WTC11 (cell line): ENCODE measurements at regions not wholly inside any gene's neighbourhood (a gene's known extent, or its start where the extent isn't known, plus 50 kb on each side); places are given as distances from the start of the nearest gene placed in this dataset.

Experiments used
- ATAC-seq: fragments of 200-7000 bp; cut with Tn5 transposase; 2 replicates; pipeline ENCODE4 v1.10.0; 2021; ENCODE audit warnings: mild to moderate bottlenecking, moderate library complexity
- CTCF ChIA-PET: fragments of 300-600 bp; sonication (Branson Sonifier 250); formaldehyde crosslinking; loops from one replicate; lab custom pipeline; 2021; ENCODE audit warnings: antibody characterized with exemption; lab: Charles Lee
- POLR2A ChIA-PET: fragments of 350-600 bp; sonication (Branson Sonifier 250); formaldehyde crosslinking; loops from one replicate; lab custom pipeline; 2021; ENCODE audit warnings: antibody characterized with exemption; lab: Charles Lee
- DNase-seq: peaks from one replicate; pipeline ENCODE4 v3.0.0; 2021; ENCODE audit warnings: low spot score
- H3K27ac Mint-ChIP-seq: 2 replicates; pipeline ENCODE4 v1.8.0; 2021; ENCODE audit warnings: mixed read lengths
- H3K27me3 Mint-ChIP-seq: 2 replicates; pipeline ENCODE4 v1.8.0; 2021; ENCODE audit warnings: low read depth, mild to moderate bottlenecking, moderate library complexity, mixed read lengths
- H3K36me3 Mint-ChIP-seq: 2 replicates; pipeline ENCODE4 v1.8.0; 2021; ENCODE audit warnings: mixed read lengths
- H3K4me1 Mint-ChIP-seq: 2 replicates; pipeline ENCODE4 v1.8.0; 2022; ENCODE audit warnings: mixed read lengths
- H3K4me3 Mint-ChIP-seq: 2 replicates; pipeline ENCODE4 v1.8.0; 2021; ENCODE audit warnings: mild to moderate bottlenecking, moderate library complexity, mixed read lengths
- H3K9me3 Mint-ChIP-seq: 2 replicates; pipeline ENCODE4 v1.8.0; 2021; ENCODE audit warnings: mixed read lengths
- CREM ChIP-seq: sonication (generic); formaldehyde crosslinking; IDR thresholded peaks from 2 replicates; pipeline ENCODE4 v1.8.1; 2022; ENCODE audit warnings: mild to moderate bottlenecking, missing genetic modification reagents, moderate library complexity
- ESRRA ChIP-seq: sonication (generic); formaldehyde crosslinking; IDR thresholded peaks from 2 replicates; pipeline ENCODE4 v1.8.1; 2022; ENCODE audit warnings: mild to moderate bottlenecking, missing genetic modification reagents, borderline replicate concordance
- FOXP1 ChIP-seq: sonication (generic); formaldehyde crosslinking; IDR thresholded peaks from 2 replicates; pipeline ENCODE4 v1.8.0; 2022; ENCODE audit warnings: missing genetic modification reagents, mild to moderate bottlenecking, moderate library complexity, borderline replicate concordance
- IRF2 ChIP-seq: sonication (generic); formaldehyde crosslinking; IDR thresholded peaks from 2 replicates; pipeline ENCODE4 v1.8.0; 2022; ENCODE audit warnings: low read depth, missing genetic modification reagents, borderline replicate concordance
- JUN ChIP-seq: sonication (generic); formaldehyde crosslinking; IDR thresholded peaks from 2 replicates; pipeline ENCODE4 v1.8.0; 2023; ENCODE audit warnings: mild to moderate bottlenecking, missing genetic modification reagents
- NFATC4 ChIP-seq: fragments of 250-450 bp; sonication (Bioruptor Pico); IDR thresholded peaks from 2 replicates; pipeline ENCODE4 v1.9.0; 2021; ENCODE audit warnings: mild to moderate bottlenecking
- NFE2L1 ChIP-seq: sonication (generic); formaldehyde crosslinking; IDR thresholded peaks from 2 replicates; pipeline ENCODE4 v1.8.1; 2023; ENCODE audit warnings: missing genetic modification reagents
- NFYB ChIP-seq: sonication (generic); formaldehyde crosslinking; conservative IDR thresholded peaks from 2 replicates; pipeline ENCODE4 v1.8.0; 2022; ENCODE audit warnings: low read depth, missing genetic modification reagents
- RELA ChIP-seq: sonication (generic); formaldehyde crosslinking; IDR thresholded peaks from 2 replicates; pipeline ENCODE4 v1.8.1; 2022; ENCODE audit warnings: missing genetic modification reagents, mild to moderate bottlenecking, borderline replicate concordance
- SMAD3 ChIP-seq: sonication (generic); formaldehyde crosslinking; IDR thresholded peaks from 2 replicates; pipeline ENCODE4 v1.8.0; 2022; ENCODE audit warnings: missing genetic modification reagents, mild to moderate bottlenecking, borderline replicate concordance
- SOX15 ChIP-seq: fragments of 250-450 bp; sonication (Bioruptor Pico); IDR thresholded peaks from 2 replicates; pipeline ENCODE4 v1.9.0; 2021; ENCODE audit warnings: mild to moderate bottlenecking
- ZBTB21 ChIP-seq: sonication (generic); formaldehyde crosslinking; IDR thresholded peaks from 2 replicates; pipeline ENCODE4 v1.8.1; 2023; ENCODE audit warnings: mild to moderate bottlenecking, missing genetic modification reagents, borderline replicate concordance
- ZNF219 ChIP-seq: sonication (generic); formaldehyde crosslinking; IDR thresholded peaks from 2 replicates; pipeline ENCODE4 v1.8.0; 2023; ENCODE audit warnings: missing genetic modification reagents, mild to moderate bottlenecking, borderline replicate concordance
- ZNF232 ChIP-seq: sonication (generic); formaldehyde crosslinking; IDR thresholded peaks from 2 replicates; pipeline ENCODE4 v1.8.0; 2022; ENCODE audit warnings: mild to moderate bottlenecking, missing genetic modification reagents
- ZNF263 ChIP-seq: sonication (generic); formaldehyde crosslinking; IDR thresholded peaks from 2 replicates; pipeline ENCODE4 v1.8.1; 2022; ENCODE audit warnings: low read depth, mild to moderate bottlenecking, moderate library complexity, missing genetic modification reagents
- ZNF317 ChIP-seq: sonication (generic); formaldehyde crosslinking; IDR thresholded peaks from 2 replicates; pipeline ENCODE4 v1.8.1; 2023; ENCODE audit warnings: low read depth, mild to moderate bottlenecking, moderate library complexity, missing genetic modification reagents, borderline replicate concordance
- TF ChIP-seq, protein P1 (sequence below): sonication (generic); formaldehyde crosslinking; IDR thresholded peaks from 2 replicates; pipeline ENCODE4 v1.8.0; 2023; ENCODE audit warnings: mild to moderate bottlenecking, missing genetic modification reagents
- TF ChIP-seq, protein P2 (sequence below): sonication (generic); formaldehyde crosslinking; IDR thresholded peaks from 2 replicates; pipeline ENCODE4 v1.8.1; 2023; ENCODE audit warnings: mild to moderate bottlenecking, missing genetic modification reagents, borderline replicate concordance
- TF ChIP-seq, protein P3 (sequence below): fragments of 200-600 bp; IDR thresholded peaks from 2 replicates; pipeline ENCODE4 v1.8.0; 2022; ENCODE audit warnings: antibody characterized with exemption
- TF ChIP-seq, protein P4 (sequence below): sonication (generic); formaldehyde crosslinking; IDR thresholded peaks from 2 replicates; pipeline ENCODE4 v1.8.1; 2023; ENCODE audit warnings: mild to moderate bottlenecking, missing genetic modification reagents
- TF ChIP-seq, protein P5 (sequence below): sonication (generic); formaldehyde crosslinking; IDR thresholded peaks from 2 replicates; pipeline ENCODE4 v1.8.0; 2022; ENCODE audit warnings: mild to moderate bottlenecking, missing genetic modification reagents

DNA sequence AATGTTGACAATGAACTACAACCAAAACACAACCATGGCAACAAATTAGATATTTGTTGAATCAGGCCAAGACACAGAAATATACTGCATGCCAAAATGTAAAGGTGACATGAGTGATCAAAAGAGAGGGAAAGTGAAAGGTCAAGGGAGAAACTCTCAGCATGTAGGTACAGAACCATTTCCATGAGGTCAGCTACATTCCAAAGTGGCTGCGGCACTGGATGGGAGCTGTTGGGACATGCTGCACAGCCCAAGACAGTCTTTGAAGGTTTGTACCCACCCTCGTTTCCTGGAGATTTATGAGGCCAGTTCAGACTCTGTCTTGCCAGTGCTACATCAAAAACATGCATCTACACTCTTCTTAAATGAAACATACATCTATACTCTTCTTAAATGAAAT, 579.9 kb downstream of the BMP2 start:
- ATAC-seq, result no peak
- H3K27me3 Mint-ChIP-seq, result no peaks in the 10 kb centered on the region
- TF ChIP-seq, protein P1, sequence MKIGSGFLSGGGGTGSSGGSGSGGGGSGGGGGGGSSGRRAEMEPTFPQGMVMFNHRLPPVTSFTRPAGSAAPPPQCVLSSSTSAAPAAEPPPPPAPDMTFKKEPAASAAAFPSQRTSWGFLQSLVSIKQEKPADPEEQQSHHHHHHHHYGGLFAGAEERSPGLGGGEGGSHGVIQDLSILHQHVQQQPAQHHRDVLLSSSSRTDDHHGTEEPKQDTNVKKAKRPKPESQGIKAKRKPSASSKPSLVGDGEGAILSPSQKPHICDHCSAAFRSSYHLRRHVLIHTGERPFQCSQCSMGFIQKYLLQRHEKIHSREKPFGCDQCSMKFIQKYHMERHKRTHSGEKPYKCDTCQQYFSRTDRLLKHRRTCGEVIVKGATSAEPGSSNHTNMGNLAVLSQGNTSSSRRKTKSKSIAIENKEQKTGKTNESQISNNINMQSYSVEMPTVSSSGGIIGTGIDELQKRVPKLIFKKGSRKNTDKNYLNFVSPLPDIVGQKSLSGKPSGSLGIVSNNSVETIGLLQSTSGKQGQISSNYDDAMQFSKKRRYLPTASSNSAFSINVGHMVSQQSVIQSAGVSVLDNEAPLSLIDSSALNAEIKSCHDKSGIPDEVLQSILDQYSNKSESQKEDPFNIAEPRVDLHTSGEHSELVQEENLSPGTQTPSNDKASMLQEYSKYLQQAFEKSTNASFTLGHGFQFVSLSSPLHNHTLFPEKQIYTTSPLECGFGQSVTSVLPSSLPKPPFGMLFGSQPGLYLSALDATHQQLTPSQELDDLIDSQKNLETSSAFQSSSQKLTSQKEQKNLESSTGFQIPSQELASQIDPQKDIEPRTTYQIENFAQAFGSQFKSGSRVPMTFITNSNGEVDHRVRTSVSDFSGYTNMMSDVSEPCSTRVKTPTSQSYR, result no peak
- TF ChIP-seq NFATC4 (CRISPR knock-in tag) (no peak), NFE2L1 (no peak), IRF2 (no peak), NFYB (no peak), ZNF263 (CRISPR knock-in tag) (no peak), CREM (CRISPR knock-in tag) (no peak), FOXP1 (CRISPR knock-in tag) (no peak)
- TF ChIP-seq, protein P2, sequence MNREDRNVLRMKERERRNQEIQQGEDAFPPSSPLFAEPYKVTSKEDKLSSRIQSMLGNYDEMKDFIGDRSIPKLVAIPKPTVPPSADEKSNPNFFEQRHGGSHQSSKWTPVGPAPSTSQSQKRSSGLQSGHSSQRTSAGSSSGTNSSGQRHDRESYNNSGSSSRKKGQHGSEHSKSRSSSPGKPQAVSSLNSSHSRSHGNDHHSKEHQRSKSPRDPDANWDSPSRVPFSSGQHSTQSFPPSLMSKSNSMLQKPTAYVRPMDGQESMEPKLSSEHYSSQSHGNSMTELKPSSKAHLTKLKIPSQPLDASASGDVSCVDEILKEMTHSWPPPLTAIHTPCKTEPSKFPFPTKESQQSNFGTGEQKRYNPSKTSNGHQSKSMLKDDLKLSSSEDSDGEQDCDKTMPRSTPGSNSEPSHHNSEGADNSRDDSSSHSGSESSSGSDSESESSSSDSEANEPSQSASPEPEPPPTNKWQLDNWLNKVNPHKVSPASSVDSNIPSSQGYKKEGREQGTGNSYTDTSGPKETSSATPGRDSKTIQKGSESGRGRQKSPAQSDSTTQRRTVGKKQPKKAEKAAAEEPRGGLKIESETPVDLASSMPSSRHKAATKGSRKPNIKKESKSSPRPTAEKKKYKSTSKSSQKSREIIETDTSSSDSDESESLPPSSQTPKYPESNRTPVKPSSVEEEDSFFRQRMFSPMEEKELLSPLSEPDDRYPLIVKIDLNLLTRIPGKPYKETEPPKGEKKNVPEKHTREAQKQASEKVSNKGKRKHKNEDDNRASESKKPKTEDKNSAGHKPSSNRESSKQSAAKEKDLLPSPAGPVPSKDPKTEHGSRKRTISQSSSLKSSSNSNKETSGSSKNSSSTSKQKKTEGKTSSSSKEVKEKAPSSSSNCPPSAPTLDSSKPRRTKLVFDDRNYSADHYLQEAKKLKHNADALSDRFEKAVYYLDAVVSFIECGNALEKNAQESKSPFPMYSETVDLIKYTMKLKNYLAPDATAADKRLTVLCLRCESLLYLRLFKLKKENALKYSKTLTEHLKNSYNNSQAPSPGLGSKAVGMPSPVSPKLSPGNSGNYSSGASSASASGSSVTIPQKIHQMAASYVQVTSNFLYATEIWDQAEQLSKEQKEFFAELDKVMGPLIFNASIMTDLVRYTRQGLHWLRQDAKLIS (CRISPR knock-in tag), result no peak
- TF ChIP-seq, all 79 proteins: peak for 0
- no peaks in the 10 kb centered on the region for H3K36me3 Mint-ChIP-seq
- DNase-seq, result no peak
- 0 out of 2 replicates have a peak, but pooled peaks cover 4% of the 10 kb centered on the region for H3K9me3 Mint-ChIP-seq
- no peaks in the 10 kb centered on the region for H3K4me1 Mint-ChIP-seq
- CTCF ChIA-PET, result no interaction called here
- H3K27ac Mint-ChIP-seq, result no peak overlapping the region
- no peak overlapping the region for H3K4me3 Mint-ChIP-seq
- POLR2A ChIA-PET, result no interaction called here

DNA sequence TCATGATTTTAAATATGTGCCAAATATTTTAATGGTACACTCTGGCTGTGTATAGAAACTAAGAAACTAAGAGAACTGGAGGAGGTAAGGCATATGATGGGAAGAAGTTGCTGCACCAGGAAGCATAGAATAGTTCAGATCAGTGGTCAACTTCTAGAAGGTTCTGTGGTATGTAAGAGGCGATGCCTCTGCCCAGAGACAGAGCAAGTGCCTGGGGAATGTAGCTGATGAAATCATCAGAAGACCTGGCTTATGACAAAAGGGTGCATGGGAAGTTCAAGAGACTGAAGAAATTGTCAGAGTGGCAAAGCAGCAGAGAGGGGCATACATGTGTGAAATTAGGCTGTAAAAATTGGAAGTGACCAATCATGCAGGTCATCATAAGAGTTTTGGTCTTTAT, 580.8 kb downstream of the BMP2 start:
- Mint-ChIP-seq H3K4me3 (no peak overlapping the region), H3K4me1 (no peaks in the 10 kb centered on the region), H3K9me3 (0 out of 2 replicates have a peak, but pooled peaks cover 4% of the 10 kb centered on the region), H3K36me3 (no peaks in the 10 kb centered on the region), H3K27ac (no peak overlapping the region), H3K27me3 (no peaks in the 10 kb centered on the region)
- DNase-seq (no peak), ATAC-seq (no peak)
- ChIA-PET CTCF (no interaction called here), POLR2A (no interaction called here)
- TF ChIP-seq JUN (CRISPR knock-in tag), result no peak
- no peak for TF ChIP-seq CREM (CRISPR knock-in tag)
- TF ChIP-seq RELA (CRISPR knock-in tag), result no peak
- TF ChIP-seq, protein P3, sequence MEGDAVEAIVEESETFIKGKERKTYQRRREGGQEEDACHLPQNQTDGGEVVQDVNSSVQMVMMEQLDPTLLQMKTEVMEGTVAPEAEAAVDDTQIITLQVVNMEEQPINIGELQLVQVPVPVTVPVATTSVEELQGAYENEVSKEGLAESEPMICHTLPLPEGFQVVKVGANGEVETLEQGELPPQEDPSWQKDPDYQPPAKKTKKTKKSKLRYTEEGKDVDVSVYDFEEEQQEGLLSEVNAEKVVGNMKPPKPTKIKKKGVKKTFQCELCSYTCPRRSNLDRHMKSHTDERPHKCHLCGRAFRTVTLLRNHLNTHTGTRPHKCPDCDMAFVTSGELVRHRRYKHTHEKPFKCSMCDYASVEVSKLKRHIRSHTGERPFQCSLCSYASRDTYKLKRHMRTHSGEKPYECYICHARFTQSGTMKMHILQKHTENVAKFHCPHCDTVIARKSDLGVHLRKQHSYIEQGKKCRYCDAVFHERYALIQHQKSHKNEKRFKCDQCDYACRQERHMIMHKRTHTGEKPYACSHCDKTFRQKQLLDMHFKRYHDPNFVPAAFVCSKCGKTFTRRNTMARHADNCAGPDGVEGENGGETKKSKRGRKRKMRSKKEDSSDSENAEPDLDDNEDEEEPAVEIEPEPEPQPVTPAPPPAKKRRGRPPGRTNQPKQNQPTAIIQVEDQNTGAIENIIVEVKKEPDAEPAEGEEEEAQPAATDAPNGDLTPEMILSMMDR, result no peak
- TF ChIP-seq ESRRA, result no peak
- TF ChIP-seq SMAD3 (CRISPR knock-in tag), result no peak
- TF ChIP-seq IRF2, result no peak
- TF ChIP-seq ZBTB21 (CRISPR knock-in tag), result no peak
- TF ChIP-seq, protein P1, result no peak
- TF ChIP-seq, protein P4, sequence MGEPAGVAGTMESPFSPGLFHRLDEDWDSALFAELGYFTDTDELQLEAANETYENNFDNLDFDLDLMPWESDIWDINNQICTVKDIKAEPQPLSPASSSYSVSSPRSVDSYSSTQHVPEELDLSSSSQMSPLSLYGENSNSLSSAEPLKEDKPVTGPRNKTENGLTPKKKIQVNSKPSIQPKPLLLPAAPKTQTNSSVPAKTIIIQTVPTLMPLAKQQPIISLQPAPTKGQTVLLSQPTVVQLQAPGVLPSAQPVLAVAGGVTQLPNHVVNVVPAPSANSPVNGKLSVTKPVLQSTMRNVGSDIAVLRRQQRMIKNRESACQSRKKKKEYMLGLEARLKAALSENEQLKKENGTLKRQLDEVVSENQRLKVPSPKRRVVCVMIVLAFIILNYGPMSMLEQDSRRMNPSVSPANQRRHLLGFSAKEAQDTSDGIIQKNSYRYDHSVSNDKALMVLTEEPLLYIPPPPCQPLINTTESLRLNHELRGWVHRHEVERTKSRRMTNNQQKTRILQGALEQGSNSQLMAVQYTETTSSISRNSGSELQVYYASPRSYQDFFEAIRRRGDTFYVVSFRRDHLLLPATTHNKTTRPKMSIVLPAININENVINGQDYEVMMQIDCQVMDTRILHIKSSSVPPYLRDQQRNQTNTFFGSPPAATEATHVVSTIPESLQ (CRISPR knock-in tag), result no peak
- no peak for TF ChIP-seq SOX15 (CRISPR knock-in tag)
- TF ChIP-seq ZNF219, result no peak
- TF ChIP-seq, protein P5, sequence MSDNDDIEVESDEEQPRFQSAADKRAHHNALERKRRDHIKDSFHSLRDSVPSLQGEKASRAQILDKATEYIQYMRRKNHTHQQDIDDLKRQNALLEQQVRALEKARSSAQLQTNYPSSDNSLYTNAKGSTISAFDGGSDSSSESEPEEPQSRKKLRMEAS, result no peak
- no peak for TF ChIP-seq ZNF232 (CRISPR knock-in tag)
- TF ChIP-seq ZNF317, result no peak
- no peak for TF ChIP-seq NFATC4 (CRISPR knock-in tag)
